ENCODE measurements at regions not wholly inside any gene's neighbourhood (a gene's known extent, or its start where the extent isn't known, plus 50 kb on each side); places are given as distances from the start of the nearest gene placed in this dataset.

GRCh38 chr17:45689451-45689850, 94.7 kb upstream of the CRHR1 start:
- H3K27me3 ChIP-seq = no peaks in the 10 kb centered on the region
- H3K9me3 ChIP-seq = no peaks in the 10 kb centered on the region
- no peaks in the 10 kb centered on the region for H3K4me1 ChIP-seq
- TF ChIP-seq, protein P1, sequence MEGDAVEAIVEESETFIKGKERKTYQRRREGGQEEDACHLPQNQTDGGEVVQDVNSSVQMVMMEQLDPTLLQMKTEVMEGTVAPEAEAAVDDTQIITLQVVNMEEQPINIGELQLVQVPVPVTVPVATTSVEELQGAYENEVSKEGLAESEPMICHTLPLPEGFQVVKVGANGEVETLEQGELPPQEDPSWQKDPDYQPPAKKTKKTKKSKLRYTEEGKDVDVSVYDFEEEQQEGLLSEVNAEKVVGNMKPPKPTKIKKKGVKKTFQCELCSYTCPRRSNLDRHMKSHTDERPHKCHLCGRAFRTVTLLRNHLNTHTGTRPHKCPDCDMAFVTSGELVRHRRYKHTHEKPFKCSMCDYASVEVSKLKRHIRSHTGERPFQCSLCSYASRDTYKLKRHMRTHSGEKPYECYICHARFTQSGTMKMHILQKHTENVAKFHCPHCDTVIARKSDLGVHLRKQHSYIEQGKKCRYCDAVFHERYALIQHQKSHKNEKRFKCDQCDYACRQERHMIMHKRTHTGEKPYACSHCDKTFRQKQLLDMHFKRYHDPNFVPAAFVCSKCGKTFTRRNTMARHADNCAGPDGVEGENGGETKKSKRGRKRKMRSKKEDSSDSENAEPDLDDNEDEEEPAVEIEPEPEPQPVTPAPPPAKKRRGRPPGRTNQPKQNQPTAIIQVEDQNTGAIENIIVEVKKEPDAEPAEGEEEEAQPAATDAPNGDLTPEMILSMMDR (IDR thresholded peaks at IDR 0.05) = no peak
- no peak for TF ChIP-seq POLR2A (IDR thresholded peaks at IDR 0.05)
- H3K36me3 ChIP-seq = no peaks in the 10 kb centered on the region
- H3K27ac ChIP-seq = no peak overlapping the region
- no peak for DNase-seq
- no peak overlapping the region for H3K4me3 ChIP-seq

GRCh38 chr17:45690625-45691275, 93.4 kb upstream of the CRHR1 start:
- no peaks in the 10 kb centered on the region for H3K4me1 ChIP-seq
- TF ChIP-seq, protein P1 (IDR thresholded peaks at IDR 0.05) = no peak
- no peak for TF ChIP-seq POLR2A (IDR thresholded peaks at IDR 0.05)
- DNase-seq = no peak
- H3K36me3 ChIP-seq = no peaks in the 10 kb centered on the region
- H3K27ac ChIP-seq = no peak overlapping the region
- no peaks in the 10 kb centered on the region for H3K9me3 ChIP-seq
- no peaks in the 10 kb centered on the region for H3K27me3 ChIP-seq
- no peak overlapping the region for H3K4me3 ChIP-seq

DNA sequence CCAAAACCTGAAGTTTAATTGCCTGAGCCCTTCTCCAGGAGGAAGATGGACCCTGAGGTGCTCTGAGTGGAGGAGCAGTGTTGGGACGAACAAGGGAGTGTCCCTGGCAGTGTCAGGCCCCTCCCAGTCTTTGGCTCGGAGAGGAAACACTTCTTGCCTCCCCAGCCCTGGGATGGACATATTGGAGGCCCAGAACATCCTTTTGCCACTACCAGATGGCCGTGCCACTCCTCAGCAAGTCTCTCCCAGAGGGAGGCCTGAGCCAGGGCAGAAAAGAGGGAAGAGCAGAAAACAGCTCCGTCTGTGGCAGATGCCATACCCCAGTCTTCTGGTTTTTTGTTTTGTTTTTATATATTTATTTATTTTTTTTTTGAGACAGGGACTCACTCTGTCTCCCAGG, 91.5 kb upstream of the CRHR1 start:
- no peak for DNase-seq
- H3K36me3 ChIP-seq = no peaks in the 10 kb centered on the region
- no peak overlapping the region for H3K4me3 ChIP-seq
- no peak for TF ChIP-seq POLR2A (IDR thresholded peaks at IDR 0.05)
- TF ChIP-seq, protein P1 (IDR thresholded peaks at IDR 0.05) = no peak
- H3K9me3 ChIP-seq = no peaks in the 10 kb centered on the region
- no peak overlapping the region for H3K27ac ChIP-seq
- H3K27me3 ChIP-seq = no peaks in the 10 kb centered on the region
- no peaks in the 10 kb centered on the region for H3K4me1 ChIP-seq

- Histone ChIP-seq H3K36me3 (no peaks in the 10 kb centered on the region), H3K27ac (no peak overlapping the region), H3K27me3 (no peaks in the 10 kb centered on the region), H3K4me1 (no peaks in the 10 kb centered on the region), H3K9me3 (no peaks in the 10 kb centered on the region), H3K4me3 (no peak overlapping the region)
- TF ChIP-seq POLR2A (IDR thresholded peaks at IDR 0.05) = no peak
- TF ChIP-seq, protein P1 (IDR thresholded peaks at IDR 0.05) = no peak
- DNase-seq = no peak
These were observed 90.3 kb upstream of the CRHR1 start for GRCh38 chr17:45693792-45694191.

DNA sequence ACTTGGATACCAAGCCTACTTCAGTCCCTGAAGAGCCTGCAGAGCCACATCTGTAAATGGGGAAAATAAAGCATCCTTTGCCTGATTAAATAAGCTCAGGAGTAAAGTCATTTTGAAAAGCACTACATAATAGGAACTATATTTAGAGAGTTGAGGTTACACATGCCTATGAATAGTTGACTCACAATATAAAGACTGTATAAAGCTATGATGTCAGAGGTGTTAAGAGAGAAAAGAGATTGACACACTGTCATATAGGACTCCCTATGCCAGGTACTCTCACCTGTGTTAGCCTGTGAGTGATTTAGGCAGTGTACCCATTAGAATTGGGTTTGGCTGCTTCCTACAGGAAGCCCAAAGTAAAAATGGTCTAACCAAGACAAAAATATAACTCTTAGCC, 87.7 kb upstream of the CRHR1 start:
- Histone ChIP-seq H3K36me3 (no peaks in the 10 kb centered on the region), H3K27ac (no peak overlapping the region), H3K27me3 (no peaks in the 10 kb centered on the region), H3K4me3 (no peak overlapping the region), H3K9me3 (no peaks in the 10 kb centered on the region), H3K4me1 (no peaks in the 10 kb centered on the region)
- TF ChIP-seq, protein P1 (IDR thresholded peaks at IDR 0.05) = no peak
- TF ChIP-seq POLR2A (IDR thresholded peaks at IDR 0.05) = no peak
- no peak for DNase-seq

GRCh38 chr17:45697076-45697475, 87.0 kb upstream of the CRHR1 start:
- H3K4me3 ChIP-seq = no peak overlapping the region
- TF ChIP-seq POLR2A (IDR thresholded peaks at IDR 0.05) = no peak
- TF ChIP-seq, protein P1 (IDR thresholded peaks at IDR 0.05) = no peak

More at GRCh38 chr17:45697076-45697475, 87.0 kb upstream of the CRHR1 start:
- no peaks in the 10 kb centered on the region for H3K9me3 ChIP-seq
- H3K27me3 ChIP-seq = no peaks in the 10 kb centered on the region
- no peak overlapping the region for H3K27ac ChIP-seq
- DNase-seq = no peak
- H3K36me3 ChIP-seq = no peaks in the 10 kb centered on the region
- H3K4me1 ChIP-seq = no peaks in the 10 kb centered on the region
